DMS53 (cell line): ENCODE measurements at regions not wholly inside any gene's neighbourhood (a gene's known extent, or its start where the extent isn't known, plus 50 kb on each side); places are given as distances from the start of the nearest gene placed in this dataset.
"Not testable (repeated sequence)": the region's sequence is repeated elsewhere in the genome, so short reads cannot be mapped to it uniquely, and the experiment has no call there.

Experiments used
- DNase-seq: peaks from one replicate; lab custom pipeline; 2025; lab: John Stamatoyannopoulos, UW

- DNase-seq: not testable (repeated sequence)
These were observed 815.4 kb upstream of the B3GALT2 start for GRCh38 chr1:194001726-194002350.

- no peak for DNase-seq
These were observed 802.5 kb upstream of the B3GALT2 start for GRCh38 chr1:193988885-193989284.

GRCh38 chr1:193979219-193979618 lies 792.8 kb upstream of the B3GALT2 start:
- DNase-seq: no peak

GRCh38 chr1:193974286-193974798 lies 787.9 kb upstream of the B3GALT2 start:
- DNase-seq: no peak

- no peak for DNase-seq
These were observed 787.0 kb upstream of the B3GALT2 start for GRCh38 chr1:193973428-193973827.

GRCh38 chr1:193971595-193971994 lies 785.2 kb upstream of the B3GALT2 start:
- DNase-seq: peak; percentile 54

- no peak for DNase-seq
These were observed 774.1 kb upstream of the B3GALT2 start for GRCh38 chr1:193960499-193960898.

GRCh38 chr1:193960040-193960439 lies 773.6 kb upstream of the B3GALT2 start:
- no peak for DNase-seq

GRCh38 chr1:193957556-193958095 lies 771.2 kb upstream of the B3GALT2 start:
- no peak for DNase-seq

GRCh38 chr1:193952778-193953374 lies 766.5 kb upstream of the B3GALT2 start:
- DNase-seq: no peak

- DNase-seq: no peak
These were observed 765.6 kb upstream of the B3GALT2 start for GRCh38 chr1:193951984-193952383.

GRCh38 chr1:193944454-193944853 lies 758.0 kb upstream of the B3GALT2 start:
- DNase-seq: no peak

GRCh38 chr1:193940176-193940575 lies 753.8 kb upstream of the B3GALT2 start:
- DNase-seq: no peak

GRCh38 chr1:193939585-193939984 lies 753.2 kb upstream of the B3GALT2 start:
- no peak for DNase-seq

GRCh38 chr1:193937308-193937707 lies 750.9 kb upstream of the B3GALT2 start:
- peak; percentile 68 for DNase-seq

GRCh38 chr1:193932979-193933378 lies 746.6 kb upstream of the B3GALT2 start:
- DNase-seq: no peak

GRCh38 chr1:193931356-193931755 lies 744.9 kb upstream of the B3GALT2 start:
- DNase-seq: no peak

GRCh38 chr1:193929374-193930033 lies 743.1 kb upstream of the B3GALT2 start:
- no peak for DNase-seq

- DNase-seq: peak; percentile 54
These were observed 741.1 kb upstream of the B3GALT2 start for GRCh38 chr1:193927550-193927949.

GRCh38 chr1:193926956-193927355 lies 740.5 kb upstream of the B3GALT2 start:
- DNase-seq: no peak

- no peak for DNase-seq
These were observed 733.4 kb upstream of the B3GALT2 start for GRCh38 chr1:193919827-193920226.

GRCh38 chr1:193916452-193916851 lies 730.0 kb upstream of the B3GALT2 start:
- no peak for DNase-seq

- no peak for DNase-seq
These were observed 728.5 kb upstream of the B3GALT2 start for GRCh38 chr1:193914871-193915270.
